Vagina (tissue), 2 donors: ENCODE measurements at regions not wholly inside any gene's neighbourhood (a gene's known extent, or its start where the extent isn't known, plus 50 kb on each side); places are given as distances from the start of the nearest gene placed in this dataset.

Source experiments
- POLR2A ChIP-seq, 2 donors: fragments of 450-650 bp; IDR thresholded peaks; one replicate each; pipeline ENCODE4 v1.6.1; 2017; ENCODE audit warnings: antibody characterized with exemption in 2 of 2, mild to moderate bottlenecking in 2 of 2, moderate library complexity in 2 of 2
- POLR2AphosphoS5 ChIP-seq, 2 donors: sonication (generic); formaldehyde crosslinking; IDR thresholded peaks; one replicate each; pipeline ENCODE4 v1.9.0; 2017; ENCODE audit warnings: antibody characterized with exemption in 2 of 2, mild to moderate bottlenecking in 2 of 2, low read depth in 1 of 2; ENCODE audit not compliant: insufficient read depth in 1 of 2
- TF ChIP-seq, protein P1 (sequence below), 3 experiments: fragments of 450-650 bp in 2 of 3; fragments of 200-600 bp in 1 of 3; sonication (generic) in 1 of 3; IDR thresholded peaks; one replicate each; pipeline ENCODE4 v1.5.1; 2017 to 2019; ENCODE audit warnings: antibody characterized with exemption in 3 of 3, mild to moderate bottlenecking in 2 of 3, moderate library complexity in 2 of 3

- TF ChIP-seq, protein P1, sequence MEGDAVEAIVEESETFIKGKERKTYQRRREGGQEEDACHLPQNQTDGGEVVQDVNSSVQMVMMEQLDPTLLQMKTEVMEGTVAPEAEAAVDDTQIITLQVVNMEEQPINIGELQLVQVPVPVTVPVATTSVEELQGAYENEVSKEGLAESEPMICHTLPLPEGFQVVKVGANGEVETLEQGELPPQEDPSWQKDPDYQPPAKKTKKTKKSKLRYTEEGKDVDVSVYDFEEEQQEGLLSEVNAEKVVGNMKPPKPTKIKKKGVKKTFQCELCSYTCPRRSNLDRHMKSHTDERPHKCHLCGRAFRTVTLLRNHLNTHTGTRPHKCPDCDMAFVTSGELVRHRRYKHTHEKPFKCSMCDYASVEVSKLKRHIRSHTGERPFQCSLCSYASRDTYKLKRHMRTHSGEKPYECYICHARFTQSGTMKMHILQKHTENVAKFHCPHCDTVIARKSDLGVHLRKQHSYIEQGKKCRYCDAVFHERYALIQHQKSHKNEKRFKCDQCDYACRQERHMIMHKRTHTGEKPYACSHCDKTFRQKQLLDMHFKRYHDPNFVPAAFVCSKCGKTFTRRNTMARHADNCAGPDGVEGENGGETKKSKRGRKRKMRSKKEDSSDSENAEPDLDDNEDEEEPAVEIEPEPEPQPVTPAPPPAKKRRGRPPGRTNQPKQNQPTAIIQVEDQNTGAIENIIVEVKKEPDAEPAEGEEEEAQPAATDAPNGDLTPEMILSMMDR (IDR thresholded peaks at IDR 0.05), result no peak
- no peak for TF ChIP-seq POLR2A (IDR thresholded peaks at IDR 0.05)
- peak in 1 of 2 donors; percentile 28 for TF ChIP-seq POLR2AphosphoS5 (IDR thresholded peaks at IDR 0.05; ENCODE audit: insufficient read depth in 1 of 2, low read depth in 1 of 2)
Measured at GRCh38 chr7:41010418-41010817, 692.5 kb downstream of the INHBA start.
